Esophagus squamous epithelium (tissue), 4 donors: ENCODE measurements at regions not wholly inside any gene's neighbourhood (a gene's known extent, or its start where the extent isn't known, plus 50 kb on each side); places are given as distances from the start of the nearest gene placed in this dataset.

ENCODE experiments used
- CTCF ChIP-seq, 6 experiments: fragments of 450-650 bp in 4 of 6; fragments of 200-600 bp in 2 of 6; sonication (generic) in 2 of 6; IDR thresholded peaks; one replicate each; pipeline ENCODE4 v1.5.1; 2016 to 2019; ENCODE audit warnings: antibody characterized with exemption in 6 of 6, mild to moderate bottlenecking in 4 of 6, moderate library complexity in 4 of 6
- POLR2A ChIP-seq, 4 donors: fragments of 450-650 bp; IDR thresholded peaks; one replicate each; pipeline ENCODE4 v1.6.1; 2017; ENCODE audit warnings: antibody characterized with exemption in 4 of 4, mild to moderate bottlenecking in 4 of 4, moderate library complexity in 3 of 4

- no peak for TF ChIP-seq CTCF (IDR thresholded peaks at IDR 0.05)
- no peak for TF ChIP-seq POLR2A (IDR thresholded peaks at IDR 0.05)
Observed at GRCh38 chr19:5273782-5274181, 66.8 kb downstream of the PTPRS start.
